ENCODE measurements at regions not wholly inside any gene's neighbourhood (a gene's known extent, or its start where the extent isn't known, plus 50 kb on each side); places are given as distances from the start of the nearest gene placed in this dataset.

- TF ChIP-seq CTCF (conservative IDR thresholded peaks at IDR 0.05 in 1 of 2, IDR thresholded peaks at IDR 0.05 in 1 of 2; ENCODE audit: extremely low read depth in 1 of 2, insufficient read depth in 1 of 2, low read depth in 1 of 2, low read length in 2 of 2) (no peak), EZH2 (IDR thresholded peaks at IDR 0.05; ENCODE audit: borderline replicate concordance, low read length) (no peak)
These were observed 410.7 kb upstream of the DSEL start for GRCh38 chr18:67926929-67927864.

Data from mammary epithelial cell (primary cell).